ENCODE measurements at regions not wholly inside any gene's neighbourhood (a gene's known extent, or its start where the extent isn't known, plus 50 kb on each side); places are given as distances from the start of the nearest gene placed in this dataset.

GRCh38 chr3:166446986-166447385 lies 609.8 kb upstream of the BCHE start:
- no peak for DNase-seq
- H3K4me3 ChIP-seq (ENCODE audit: low read depth, low read length): no peak overlapping the region
- H3K27me3 ChIP-seq (replicated peaks): no peaks in the 10 kb centered on the region
- no peak for TF ChIP-seq CTCF (IDR thresholded peaks at IDR 0.05; ENCODE audit: low read depth, low read length, missing control alignments)
- no peaks in the 10 kb centered on the region for H3K36me3 ChIP-seq (replicated peaks)
- no peak overlapping the region for H3K27ac ChIP-seq
- in situ Hi-C loops (cut with HindIII; ENCODE audit: low pct_ligation_motif_present, low sequenced_read_pairs): no loop called here

- Histone ChIP-seq H3K27me3 (replicated peaks) (no peaks in the 10 kb centered on the region), H3K27ac (no peak overlapping the region), H3K36me3 (replicated peaks) (no peaks in the 10 kb centered on the region), H3K4me3 (ENCODE audit: low read depth, low read length) (no peak overlapping the region)
- in situ Hi-C loops (cut with HindIII; ENCODE audit: low pct_ligation_motif_present, low sequenced_read_pairs): no loop called here
- no peak for TF ChIP-seq CTCF (IDR thresholded peaks at IDR 0.05; ENCODE audit: low read depth, low read length, missing control alignments)
- peak; percentile 15 for DNase-seq
Observed at GRCh38 chr3:166446291-166446690, 609.1 kb upstream of the BCHE start.

DNA sequence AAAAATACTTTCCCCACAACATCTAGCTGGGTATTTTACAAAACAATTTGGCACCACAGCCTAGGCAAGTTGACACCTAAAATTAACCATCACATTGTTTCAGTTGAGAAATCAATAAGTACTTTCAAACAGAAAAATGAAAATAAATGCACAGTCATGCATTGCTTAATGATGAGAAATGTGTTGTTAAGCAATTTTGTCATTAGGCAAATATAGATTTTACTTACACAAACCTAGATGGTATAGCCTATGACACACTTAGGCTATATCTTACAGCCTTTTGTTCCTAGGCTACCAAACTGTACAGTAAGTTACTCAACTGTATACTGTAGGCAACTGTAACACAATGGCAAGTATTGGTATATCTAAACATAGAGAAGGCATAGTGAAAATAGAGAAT lies 608.6 kb upstream of the BCHE start:
- no peak for DNase-seq
- H3K27ac ChIP-seq: no peak overlapping the region
- in situ Hi-C loops (cut with HindIII; ENCODE audit: low pct_ligation_motif_present, low sequenced_read_pairs): no loop called here
- TF ChIP-seq CTCF (IDR thresholded peaks at IDR 0.05; ENCODE audit: low read depth, low read length, missing control alignments): no peak
- no peaks in the 10 kb centered on the region for H3K36me3 ChIP-seq (replicated peaks)
- no peaks in the 10 kb centered on the region for H3K27me3 ChIP-seq (replicated peaks)
- H3K4me3 ChIP-seq (ENCODE audit: low read depth, low read length): no peak overlapping the region

- Histone ChIP-seq H3K4me3 (ENCODE audit: low read depth, low read length) (no peak overlapping the region), H3K36me3 (replicated peaks) (no peaks in the 10 kb centered on the region), H3K27me3 (replicated peaks) (no peaks in the 10 kb centered on the region), H3K27ac (no peak overlapping the region)
- TF ChIP-seq CTCF (IDR thresholded peaks at IDR 0.05; ENCODE audit: low read depth, low read length, missing control alignments): no peak
- no peak for DNase-seq
- in situ Hi-C loops (cut with HindIII; ENCODE audit: low pct_ligation_motif_present, low sequenced_read_pairs): no loop called here
Observed at GRCh38 chr3:166444756-166445155, 607.5 kb upstream of the BCHE start.

DNA sequence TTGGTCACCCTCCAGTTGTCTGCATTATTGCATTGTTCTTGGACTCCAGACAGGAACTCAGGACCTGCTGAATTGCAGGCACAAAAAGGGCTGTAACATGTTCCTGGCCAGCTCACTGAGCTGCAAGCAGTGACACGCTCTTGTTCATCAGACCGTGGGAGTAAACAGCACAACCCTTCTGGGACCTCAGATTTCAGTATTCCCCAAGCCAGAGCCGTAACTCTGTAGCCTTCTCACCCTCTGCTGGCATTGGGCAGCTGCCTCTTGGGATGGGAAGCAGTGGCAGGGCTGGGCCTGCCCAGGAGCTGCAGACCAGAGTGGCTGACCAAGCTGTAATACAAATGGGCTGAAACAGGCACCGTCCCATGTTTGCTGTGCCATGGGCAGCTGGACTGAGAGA lies 607.1 kb upstream of the BCHE start:
- no peak for DNase-seq
- in situ Hi-C loops (cut with HindIII; ENCODE audit: low pct_ligation_motif_present, low sequenced_read_pairs): no loop called here
- TF ChIP-seq CTCF (IDR thresholded peaks at IDR 0.05; ENCODE audit: low read depth, low read length, missing control alignments): no peak
- Histone ChIP-seq H3K27ac (no peak overlapping the region), H3K36me3 (replicated peaks) (no peaks in the 10 kb centered on the region), H3K27me3 (replicated peaks) (no peaks in the 10 kb centered on the region), H3K4me3 (ENCODE audit: low read depth, low read length) (no peak overlapping the region)

DNA sequence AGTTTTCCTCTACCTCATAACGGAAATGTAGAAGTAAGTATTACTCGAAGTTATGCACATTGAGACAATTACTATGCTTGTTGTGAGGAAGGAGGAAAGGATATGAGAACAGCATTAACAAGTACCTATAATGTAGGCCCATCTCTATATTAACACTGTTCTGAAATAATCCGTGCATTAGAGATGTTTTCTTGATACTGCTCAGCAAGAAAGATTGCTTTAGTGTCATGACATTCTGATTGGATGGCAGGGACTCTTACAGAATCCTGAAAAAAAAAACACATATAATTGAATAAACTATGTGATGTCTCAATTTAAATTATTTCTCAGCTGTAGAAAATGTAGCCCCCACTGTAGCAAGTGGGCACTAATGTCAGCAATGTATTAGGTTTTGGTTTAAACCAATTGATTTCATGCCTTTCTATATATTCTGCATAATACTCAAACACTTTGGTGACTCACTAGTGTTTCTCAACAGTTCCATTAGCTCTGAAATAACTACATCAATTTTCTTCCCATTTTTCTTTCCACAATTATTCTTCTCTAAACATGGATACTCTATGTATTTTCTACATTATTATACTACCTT lies 598.3 kb upstream of the BCHE start:
- in situ Hi-C loops (cut with HindIII; ENCODE audit: low pct_ligation_motif_present, low sequenced_read_pairs): no loop called here
- no peak overlapping the region for H3K4me3 ChIP-seq (ENCODE audit: low read depth, low read length)
- no peak overlapping the region for H3K27ac ChIP-seq
- DNase-seq: no peak
- H3K27me3 ChIP-seq (replicated peaks): no peaks in the 10 kb centered on the region
- no peaks in the 10 kb centered on the region for H3K36me3 ChIP-seq (replicated peaks)
- no peak for TF ChIP-seq CTCF (IDR thresholded peaks at IDR 0.05; ENCODE audit: low read depth, low read length, missing control alignments)

Measured in brain microvascular endothelial cell (primary cell).